MM.1S (cell line): ENCODE measurements at regions not wholly inside any gene's neighbourhood (a gene's known extent, or its start where the extent isn't known, plus 50 kb on each side); places are given as distances from the start of the nearest gene placed in this dataset.

ENCODE experiments used
- EZH2 ChIP-seq: fragments of 300-600 bp; sonication (generic); optimal IDR thresholded peaks from 2 replicates; pipeline ENCODE3; 2017; ENCODE audit warnings: low read depth, mild to moderate bottlenecking, antibody characterized with exemption, low read length, mixed read lengths
- TF ChIP-seq, protein P1 (sequence below): fragments of 300-600 bp; sonication (generic); IDR thresholded peaks from 2 replicates; pipeline ENCODE4 v1.5.1; 2016; ENCODE audit warnings: antibody characterized with exemption, low read length, mixed read lengths

DNA sequence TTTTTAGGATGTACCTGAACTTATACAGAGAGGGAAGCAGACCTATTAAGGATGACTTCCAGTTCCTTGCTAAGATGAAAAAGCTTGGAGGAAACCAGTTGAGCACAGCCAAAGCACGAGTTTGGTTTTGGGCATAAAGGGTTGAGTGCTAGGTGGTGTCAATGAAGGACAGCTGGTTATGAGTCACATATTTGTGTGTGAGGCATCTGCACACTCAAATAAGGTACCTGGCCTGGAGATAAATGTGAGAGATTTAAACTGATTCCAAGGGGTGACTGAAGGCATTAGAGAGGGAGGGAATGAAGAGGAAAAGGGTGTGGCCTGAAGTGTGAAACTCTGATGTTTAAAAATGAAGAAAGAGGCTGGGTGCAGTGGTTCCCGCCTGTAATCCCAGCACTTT is 486.7 kb downstream of the DIPK2A start:
- TF ChIP-seq, protein P1, sequence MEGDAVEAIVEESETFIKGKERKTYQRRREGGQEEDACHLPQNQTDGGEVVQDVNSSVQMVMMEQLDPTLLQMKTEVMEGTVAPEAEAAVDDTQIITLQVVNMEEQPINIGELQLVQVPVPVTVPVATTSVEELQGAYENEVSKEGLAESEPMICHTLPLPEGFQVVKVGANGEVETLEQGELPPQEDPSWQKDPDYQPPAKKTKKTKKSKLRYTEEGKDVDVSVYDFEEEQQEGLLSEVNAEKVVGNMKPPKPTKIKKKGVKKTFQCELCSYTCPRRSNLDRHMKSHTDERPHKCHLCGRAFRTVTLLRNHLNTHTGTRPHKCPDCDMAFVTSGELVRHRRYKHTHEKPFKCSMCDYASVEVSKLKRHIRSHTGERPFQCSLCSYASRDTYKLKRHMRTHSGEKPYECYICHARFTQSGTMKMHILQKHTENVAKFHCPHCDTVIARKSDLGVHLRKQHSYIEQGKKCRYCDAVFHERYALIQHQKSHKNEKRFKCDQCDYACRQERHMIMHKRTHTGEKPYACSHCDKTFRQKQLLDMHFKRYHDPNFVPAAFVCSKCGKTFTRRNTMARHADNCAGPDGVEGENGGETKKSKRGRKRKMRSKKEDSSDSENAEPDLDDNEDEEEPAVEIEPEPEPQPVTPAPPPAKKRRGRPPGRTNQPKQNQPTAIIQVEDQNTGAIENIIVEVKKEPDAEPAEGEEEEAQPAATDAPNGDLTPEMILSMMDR: no peak
- no peak for TF ChIP-seq EZH2
